Stimulated activated CD4-positive, alpha-beta T cell treated with anti-CD3 and anti-CD28 coated beads, Interleukin-15, amount 100 ng/mL, for 24 hours (primary cell): ENCODE measurements at regions not wholly inside any gene's neighbourhood (a gene's known extent, or its start where the extent isn't known, plus 50 kb on each side); places are given as distances from the start of the nearest gene placed in this dataset.

Experiments
- DNase-seq: peaks from one replicate; pipeline ENCODE4 v3.0.0-alpha.2; 2020

GRCh38 chr1:5312862-5313261, 658.5 kb downstream of the AJAP1 start:
- no peak for DNase-seq

- no peak for DNase-seq
These were observed 657.9 kb downstream of the AJAP1 start for GRCh38 chr1:5312293-5312674.

- no peak for DNase-seq
These were observed 657.4 kb downstream of the AJAP1 start for GRCh38 chr1:5311634-5312292.

- DNase-seq, result no peak
These were observed 656.7 kb downstream of the AJAP1 start for GRCh38 chr1:5311147-5311546.

- no peak for DNase-seq
These were observed 653.8 kb downstream of the AJAP1 start for GRCh38 chr1:5308249-5308648.

GRCh38 chr1:5304702-5305101, 650.3 kb downstream of the AJAP1 start:
- DNase-seq, result no peak

- DNase-seq, result no peak
These were observed 644.0 kb downstream of the AJAP1 start for GRCh38 chr1:5298376-5298775.

- DNase-seq, result no peak
These were observed 643.5 kb downstream of the AJAP1 start for GRCh38 chr1:5297886-5298239.

GRCh38 chr1:5297180-5297885, 642.9 kb downstream of the AJAP1 start:
- DNase-seq, result no peak

- DNase-seq, result no peak
These were observed 642.3 kb downstream of the AJAP1 start for GRCh38 chr1:5296557-5297179.

- DNase-seq, result no peak
These were observed 641.7 kb downstream of the AJAP1 start for GRCh38 chr1:5296095-5296494.

- no peak for DNase-seq
These were observed 637.5 kb downstream of the AJAP1 start for GRCh38 chr1:5291889-5292288.

- no peak for DNase-seq
These were observed 633.1 kb downstream of the AJAP1 start for GRCh38 chr1:5287178-5288150.

- peak; percentile 62 for DNase-seq
These were observed 631.8 kb downstream of the AJAP1 start for GRCh38 chr1:5286244-5286643.

GRCh38 chr1:5274527-5274926, 620.1 kb downstream of the AJAP1 start:
- DNase-seq, result no peak

- peak; percentile 5 for DNase-seq
These were observed 619.0 kb downstream of the AJAP1 start for GRCh38 chr1:5273280-5274003.

GRCh38 chr1:5272325-5272724, 617.9 kb downstream of the AJAP1 start:
- DNase-seq, result no peak

GRCh38 chr1:5271264-5271663, 616.9 kb downstream of the AJAP1 start:
- DNase-seq, result no peak

- no peak for DNase-seq
These were observed 615.5 kb downstream of the AJAP1 start for GRCh38 chr1:5269901-5270300.

GRCh38 chr1:5267603-5268235, 613.3 kb downstream of the AJAP1 start:
- DNase-seq, result no peak

- no peak for DNase-seq
These were observed 611.1 kb downstream of the AJAP1 start for GRCh38 chr1:5265438-5266075.
